HG02884 (cell line): ENCODE measurements at regions not wholly inside any gene's neighbourhood (a gene's known extent, or its start where the extent isn't known, plus 50 kb on each side); places are given as distances from the start of the nearest gene placed in this dataset.

Source experiments
- ATAC-seq: cut with Tn5 transposase; IDR thresholded peaks from one replicate; pipeline ENCODE4 v1.9.1; 2021; ENCODE audit warnings: mild to moderate bottlenecking, moderate library complexity; ENCODE audit not compliant: unreplicated experiment

- ATAC-seq: no peak
Observed at GRCh38 chr14:65926935-65927700, 514.6 kb downstream of the FUT8 start.

GRCh38 chr14:65927931-65928356 lies 515.4 kb downstream of the FUT8 start:
- ATAC-seq: no peak

- no peak for ATAC-seq
Observed at GRCh38 chr14:65928995-65929394, 516.5 kb downstream of the FUT8 start.

GRCh38 chr14:65933400-65934069 lies 521.0 kb downstream of the FUT8 start:
- ATAC-seq: no peak

- no peak for ATAC-seq
Observed at GRCh38 chr14:65934070-65934435, 521.5 kb downstream of the FUT8 start.

- ATAC-seq: no peak
Observed at GRCh38 chr14:65936342-65936975, 523.9 kb downstream of the FUT8 start.

- no peak for ATAC-seq
Observed at GRCh38 chr14:65937079-65937959, 524.8 kb downstream of the FUT8 start.

- no peak for ATAC-seq
Observed at GRCh38 chr14:65937960-65938316, 525.4 kb downstream of the FUT8 start.

- no peak for ATAC-seq
Observed at GRCh38 chr14:65938738-65939137, 526.2 kb downstream of the FUT8 start.

DNA sequence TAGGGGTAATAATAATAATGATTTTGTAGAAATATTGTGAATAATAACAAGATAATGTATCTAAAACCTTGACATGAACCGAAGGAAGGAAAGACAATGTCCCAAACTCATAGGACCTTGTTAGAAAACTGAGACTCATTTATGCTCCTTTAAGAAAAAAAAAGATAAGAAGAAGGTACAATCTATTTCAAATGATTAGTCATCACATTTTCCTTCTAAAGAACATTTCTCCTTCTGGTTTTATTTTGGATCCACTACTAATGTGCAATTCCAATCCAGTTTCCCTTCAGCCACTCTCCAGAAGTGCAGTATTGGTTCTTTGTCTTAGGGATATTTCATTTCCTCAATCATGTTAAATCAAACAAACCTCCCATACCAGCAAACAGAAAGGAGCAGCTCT lies 526.7 kb downstream of the FUT8 start:
- no peak for ATAC-seq

DNA sequence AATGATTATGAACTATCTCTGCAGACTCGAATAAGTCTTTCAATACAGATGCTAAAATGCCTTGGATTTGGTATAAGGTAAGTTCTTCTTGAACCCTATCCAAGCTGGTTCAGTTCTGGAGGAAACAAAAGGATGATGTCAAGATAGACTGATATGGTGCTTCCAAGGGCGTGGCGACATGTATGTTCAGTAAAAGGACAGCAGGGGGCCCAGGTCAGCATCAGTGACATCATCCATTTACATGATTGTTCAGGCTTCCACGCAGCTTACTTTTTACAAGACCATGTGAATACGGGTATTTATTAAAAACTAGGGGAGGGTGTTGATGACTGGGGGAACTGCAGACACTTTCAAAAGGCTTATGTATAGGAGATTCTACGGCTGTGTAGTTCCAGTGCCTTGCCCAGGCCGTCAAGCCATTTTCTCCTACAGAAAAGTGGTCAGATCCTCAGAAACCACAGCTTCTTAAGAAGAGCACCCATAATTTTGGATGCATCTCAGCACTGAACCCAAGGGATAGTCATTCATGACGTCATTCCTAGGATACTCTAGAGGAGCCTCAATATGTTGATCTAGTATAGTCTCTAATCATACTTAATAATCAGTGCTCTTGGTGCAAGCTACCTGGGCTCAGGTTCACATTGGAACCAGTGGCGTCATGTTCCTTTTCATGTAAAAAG lies 527.7 kb downstream of the FUT8 start:
- no peak for ATAC-seq

DNA sequence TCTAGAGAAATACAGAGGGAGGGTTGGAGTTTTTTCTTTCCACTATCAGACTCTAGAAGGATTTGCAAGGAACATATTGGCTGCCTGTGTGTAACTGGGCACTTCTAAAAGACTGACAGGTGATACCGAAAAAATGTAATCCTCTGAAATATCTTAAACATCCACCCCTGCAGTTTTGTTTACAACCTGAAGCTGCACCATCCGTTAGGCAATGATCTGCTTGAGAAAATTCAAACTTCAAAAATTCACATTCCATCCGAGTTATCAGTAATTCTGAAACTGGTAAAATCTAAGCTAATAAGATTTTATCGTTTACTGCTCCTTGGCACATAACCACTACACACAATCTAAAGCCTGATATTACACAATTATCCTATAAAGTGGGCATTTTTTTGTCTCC lies 528.6 kb downstream of the FUT8 start:
- no peak for ATAC-seq

DNA sequence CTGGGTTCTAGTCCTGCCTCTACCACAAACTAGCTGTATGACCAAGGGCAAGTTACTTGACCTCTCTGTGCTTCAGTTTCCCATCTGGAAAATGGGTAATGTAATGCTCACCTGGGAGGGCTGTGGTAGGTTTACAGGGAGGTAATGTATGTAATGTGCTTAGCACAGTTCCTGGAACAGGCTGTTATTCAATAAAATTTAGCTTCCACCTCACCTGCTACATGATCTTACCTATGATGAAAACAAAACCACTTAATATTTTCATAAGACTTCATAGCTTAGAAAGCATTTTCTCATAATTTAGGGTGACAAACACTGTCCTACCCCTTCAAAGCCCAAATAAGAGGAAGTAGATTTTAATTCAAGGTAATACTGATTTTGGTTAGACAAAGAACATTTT lies 530.6 kb downstream of the FUT8 start:
- no peak for ATAC-seq

- ATAC-seq: no peak
Observed at GRCh38 chr14:65943916-65944410, 531.4 kb downstream of the FUT8 start.

GRCh38 chr14:65945327-65945726 lies 532.8 kb downstream of the FUT8 start:
- no peak for ATAC-seq

GRCh38 chr14:65946494-65946893 lies 534.0 kb downstream of the FUT8 start:
- no peak for ATAC-seq

DNA sequence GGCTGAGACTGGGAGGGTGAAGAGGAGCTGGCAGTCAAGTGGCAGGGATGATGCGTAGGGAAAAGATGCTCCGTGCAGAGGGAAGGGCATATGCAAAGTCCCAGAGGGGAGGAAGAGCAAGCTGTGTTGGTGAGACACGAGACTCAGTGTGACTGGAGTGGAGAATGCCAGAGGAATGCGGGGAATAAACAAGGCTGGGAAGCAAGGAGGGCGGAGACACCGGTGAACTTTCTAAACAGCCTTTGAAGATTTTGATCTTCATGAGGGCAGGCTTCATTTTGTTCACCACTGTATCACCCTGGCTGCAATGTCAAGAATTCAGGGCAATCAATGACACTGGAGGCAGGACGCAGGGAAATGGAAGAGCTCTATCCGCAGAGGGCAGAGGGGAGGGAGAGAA lies 535.8 kb downstream of the FUT8 start:
- no peak for ATAC-seq

DNA sequence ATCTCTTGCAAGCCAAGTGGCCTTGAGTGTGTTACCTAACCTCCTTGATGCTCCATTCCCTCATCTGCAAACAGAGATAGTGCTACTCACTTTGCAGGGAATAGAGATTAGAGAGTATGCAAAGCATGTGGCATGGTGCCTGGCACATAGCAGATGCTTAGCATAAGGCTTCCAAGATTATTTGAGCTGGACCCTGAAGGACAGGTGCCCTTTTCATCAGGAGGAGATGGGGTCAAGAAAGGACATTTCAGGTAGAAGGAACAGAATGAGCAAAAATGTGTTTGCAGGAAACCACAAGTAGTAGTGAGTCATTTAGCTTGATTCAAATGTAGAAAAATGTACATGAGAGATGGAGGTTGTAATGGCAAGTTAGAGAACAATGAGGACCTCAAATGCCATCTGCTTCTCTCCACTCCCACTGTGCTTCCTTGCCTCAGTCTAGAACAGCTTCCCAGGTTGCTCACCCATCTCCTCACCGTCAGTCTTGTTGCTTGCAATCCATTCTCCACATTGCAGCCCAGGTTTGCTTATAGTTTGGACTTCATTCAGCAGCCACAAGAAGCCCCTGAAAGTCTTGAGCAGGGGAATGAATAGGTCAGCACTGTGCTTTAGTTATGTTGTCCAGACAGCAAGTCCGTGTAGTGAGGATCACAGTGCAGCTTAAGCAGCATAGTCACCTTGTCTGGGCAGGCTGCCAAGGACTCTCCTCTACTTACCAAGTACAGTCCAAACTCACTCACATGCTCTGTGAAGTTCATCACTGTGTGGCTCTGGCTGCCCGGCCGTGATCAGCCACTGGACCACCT lies 536.3 kb upstream of the CCDC196 start:
- ATAC-seq: no peak

DNA sequence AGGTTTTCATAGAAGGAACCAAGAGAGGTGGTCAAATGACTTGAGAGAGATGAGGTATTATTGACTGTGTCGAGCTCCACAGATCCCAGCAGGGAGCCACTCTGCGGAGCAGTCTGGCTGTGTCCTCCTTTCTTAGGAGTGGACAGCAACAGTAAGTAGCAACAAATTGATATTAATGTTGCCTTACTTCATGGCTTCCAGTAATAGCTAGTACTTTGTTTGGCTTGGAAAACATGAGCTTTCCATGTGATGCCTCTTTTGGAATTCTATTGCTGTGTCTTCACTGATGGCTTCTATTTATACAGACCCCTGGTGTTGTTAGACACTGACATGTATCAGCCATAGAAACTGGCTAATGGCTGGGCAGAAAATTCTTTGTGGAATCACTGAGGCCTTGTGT lies 531.2 kb upstream of the CCDC196 start:
- no peak for ATAC-seq
